NCI-H1417 treated with DMSO at 0.1 percent for 48 hours (cell line): ENCODE measurements at regions not wholly inside any gene's neighbourhood (a gene's known extent, or its start where the extent isn't known, plus 50 kb on each side); places are given as distances from the start of the nearest gene placed in this dataset.
A peak's percentile ranks its signal among the peaks of the same experiment; 100 is the strongest.
"Not testable (repeated sequence)": the region's sequence is repeated elsewhere in the genome, so short reads cannot be mapped to it uniquely, and the experiment has no call there.

Experiments used
- DNase-seq: peaks from one replicate; lab custom pipeline; 2025; lab: John Stamatoyannopoulos, UW

- no peak for DNase-seq
These were observed 54.2 kb upstream of the NFIA start for GRCh38 chr1:61028136-61028535.

GRCh38 chr1:61018068-61018467 is 64.3 kb upstream of the NFIA start:
- not testable (repeated sequence) for DNase-seq

- DNase-seq, result no peak
These were observed 64.7 kb upstream of the NFIA start for GRCh38 chr1:61017651-61018050.

GRCh38 chr1:61013946-61014667 is 68.3 kb upstream of the NFIA start:
- no peak for DNase-seq

GRCh38 chr1:61013189-61013945 is 69.0 kb upstream of the NFIA start:
- no peak for DNase-seq

GRCh38 chr1:61012341-61012761 is 70.0 kb upstream of the NFIA start:
- DNase-seq, result no peak

GRCh38 chr1:61011561-61012263 is 70.6 kb upstream of the NFIA start:
- DNase-seq, result peak; percentile 98

- no peak for DNase-seq
These were observed 74.6 kb upstream of the NFIA start for GRCh38 chr1:61007534-61008364.

GRCh38 chr1:61005614-61006580 is 76.5 kb upstream of the NFIA start:
- DNase-seq, result no peak

- DNase-seq, result no peak
These were observed 77.9 kb upstream of the NFIA start for GRCh38 chr1:61004262-61005003.

GRCh38 chr1:61000327-61000726 is 82.0 kb upstream of the NFIA start:
- no peak for DNase-seq

GRCh38 chr1:60998786-60999185 is 83.6 kb upstream of the NFIA start:
- no peak for DNase-seq

GRCh38 chr1:60994828-60995492 is 87.4 kb upstream of the NFIA start:
- DNase-seq, result no peak

GRCh38 chr1:60994369-60994768 is 88.0 kb upstream of the NFIA start:
- no peak for DNase-seq

- no peak for DNase-seq
These were observed 90.2 kb upstream of the NFIA start for GRCh38 chr1:60992165-60992564.

GRCh38 chr1:60990714-60991090 is 91.7 kb upstream of the NFIA start:
- DNase-seq, result no peak

- no peak for DNase-seq
These were observed 92.3 kb upstream of the NFIA start for GRCh38 chr1:60989749-60990713.

GRCh38 chr1:60988891-60989290 is 93.5 kb upstream of the NFIA start:
- no peak for DNase-seq
